ENCODE measurements at regions not wholly inside any gene's neighbourhood (a gene's known extent, or its start where the extent isn't known, plus 50 kb on each side); places are given as distances from the start of the nearest gene placed in this dataset.

GRCh38 chr18:8458546-8459215, 150.6 kb upstream of the RAB12 start:
- Histone ChIP-seq H3K4me1 (no peaks in the 10 kb centered on the region), H3K9me3 (no peaks in the 10 kb centered on the region), H3K36me3 (no peaks in the 10 kb centered on the region), H3K27ac (no peak overlapping the region), H3K4me3 (no peak overlapping the region), H3K27me3 (no peaks in the 10 kb centered on the region)
- TF ChIP-seq CTCF (IDR thresholded peaks at IDR 0.05) (no peak), EP300 (IDR thresholded peaks at IDR 0.05) (no peak), POLR2A (IDR thresholded peaks at IDR 0.05) (no peak), POLR2AphosphoS5 (IDR thresholded peaks at IDR 0.05) (no peak)
- ATAC-seq, result no peak
- WGBS, 2 donors (ENCODE audit: low coverage in 1 of 2), result 70 to 92% methylated on average over 9 to 16 of the region's 17 CpGs

- Histone ChIP-seq H3K36me3 (no peaks in the 10 kb centered on the region), H3K4me1 (no peaks in the 10 kb centered on the region), H3K27ac (no peak overlapping the region), H3K27me3 (no peaks in the 10 kb centered on the region), H3K9me3 (no peaks in the 10 kb centered on the region), H3K4me3 (no peak overlapping the region)
- 72 to 97% methylated on average over 5 of the region's 5 CpGs for WGBS, 2 donors (ENCODE audit: low coverage in 1 of 2)
- TF ChIP-seq POLR2AphosphoS5 (IDR thresholded peaks at IDR 0.05) (no peak), CTCF (IDR thresholded peaks at IDR 0.05) (no peak)
- ATAC-seq, result no peak
Observed at GRCh38 chr18:8460748-8461147, 148.5 kb upstream of the RAB12 start.

GRCh38 chr18:8461544-8461943, 147.7 kb upstream of the RAB12 start:
- no peaks in the 10 kb centered on the region for H3K9me3 ChIP-seq
- TF ChIP-seq POLR2AphosphoS5 (IDR thresholded peaks at IDR 0.05) (no peak), EP300 (IDR thresholded peaks at IDR 0.05) (no peak), POLR2A (IDR thresholded peaks at IDR 0.05) (no peak), CTCF (IDR thresholded peaks at IDR 0.05) (no peak)
- no peak for ATAC-seq
- H3K27ac ChIP-seq, result no peak overlapping the region
- no peaks in the 10 kb centered on the region for H3K4me1 ChIP-seq
- H3K27me3 ChIP-seq, result no peaks in the 10 kb centered on the region
- H3K36me3 ChIP-seq, result no peaks in the 10 kb centered on the region
- no peak overlapping the region for H3K4me3 ChIP-seq
- WGBS, 2 donors (ENCODE audit: low coverage in 1 of 2), result 0% methylated on average over 1 of the region's 2 CpGs; no CpG with 5 or more reads in 1 of the 2 donors

- 86 to 96% methylated on average over 1 to 8 of the region's 10 CpGs for WGBS, 2 donors (ENCODE audit: low coverage in 1 of 2)
- no peaks in the 10 kb centered on the region for H3K9me3 ChIP-seq
- no peaks in the 10 kb centered on the region for H3K27me3 ChIP-seq
- H3K36me3 ChIP-seq, result no peaks in the 10 kb centered on the region
- ATAC-seq, result no peak
- TF ChIP-seq POLR2AphosphoS5 (IDR thresholded peaks at IDR 0.05), result no peak
- TF ChIP-seq CTCF (IDR thresholded peaks at IDR 0.05), result no peak
- TF ChIP-seq EP300 (IDR thresholded peaks at IDR 0.05), result no peak
- no peak for TF ChIP-seq POLR2A (IDR thresholded peaks at IDR 0.05)
- H3K27ac ChIP-seq, result no peak overlapping the region
- H3K4me1 ChIP-seq, result no peaks in the 10 kb centered on the region
- no peak overlapping the region for H3K4me3 ChIP-seq
Observed at GRCh38 chr18:8462651-8463185, 146.5 kb upstream of the RAB12 start.

- no peaks in the 10 kb centered on the region for H3K27me3 ChIP-seq
- no peak overlapping the region for H3K27ac ChIP-seq
- TF ChIP-seq POLR2A (IDR thresholded peaks at IDR 0.05), result no peak
- H3K4me1 ChIP-seq, result peaks cover 0 to 9% (median 0%) of the 10 kb centered on the region in 3 donors
- H3K9me3 ChIP-seq, result no peaks in the 10 kb centered on the region
- H3K36me3 ChIP-seq, result no peaks in the 10 kb centered on the region
- H3K4me3 ChIP-seq, result no peak overlapping the region
- WGBS, 2 donors (ENCODE audit: low coverage in 1 of 2), result 88 to 90% methylated on average over 2 to 3 of the region's 3 CpGs
- no peak for ATAC-seq
Observed at GRCh38 chr18:8463791-8464190, 145.4 kb upstream of the RAB12 start.
